H1 (cell line): ENCODE measurements at regions not wholly inside any gene's neighbourhood (a gene's known extent, or its start where the extent isn't known, plus 50 kb on each side); places are given as distances from the start of the nearest gene placed in this dataset.

Experiments
- CTCF ChIA-PET: fragments of 300-600 bp; sonication (Branson Sonifier 250); formaldehyde crosslinking; loops from one replicate; lab custom pipeline; 2021; ENCODE audit not compliant: partially characterized antibody; lab: Charles Lee
- POLR2A ChIA-PET: fragments of 300-600 bp; sonication (Branson Sonifier 250); formaldehyde crosslinking; loops from one replicate; lab custom pipeline; 2021; ENCODE audit warnings: inconsistent platforms; ENCODE audit not compliant: partially characterized antibody; lab: Charles Lee
- DNase-seq, 2 experiments: peaks; one replicate each; pipeline versions ENCODE4 v3.0.0 to v3.0.0-alpha.2; 2010 to 2022; ENCODE audit warnings: low spot score in 2 of 2, low read depth in 1 of 2, mixed read lengths in 1 of 2
- FAIRE-seq: peaks from 2 replicates; lab custom pipeline; 2011; peaks lifted over from hg19 to GRCh38; lab: Jason Lieb, UNC
- H2AFZ ChIP-seq: 2 replicates; pipeline ENCODE4 v1.8.1; 2012; ENCODE audit warnings: low read length, inconsistent platforms
- H2AK5ac ChIP-seq: 2 replicates; pipeline ENCODE4 v1.6.1; 2013; ENCODE audit warnings: low read depth, low read length
- H2BK120ac ChIP-seq: replicated peaks from 2 replicates; pipeline ENCODE3; 2013; ENCODE audit warnings: low read depth, low read length, inconsistent platforms
- H2BK12ac ChIP-seq: 2 replicates; pipeline ENCODE4 v1.6.1; 2013; ENCODE audit warnings: low read depth, low read length
- H2BK15ac ChIP-seq: 2 replicates; pipeline ENCODE4 v1.6.1; 2013; ENCODE audit warnings: low read length
- H2BK20ac ChIP-seq: 2 replicates; pipeline ENCODE4 v1.6.1; 2013; ENCODE audit warnings: low read length
- H2BK5ac ChIP-seq: 2 replicates; pipeline ENCODE4 v1.6.1; 2013; ENCODE audit warnings: low read depth, low read length
- H3K14ac ChIP-seq: 2 replicates; pipeline ENCODE4 v1.6.1; 2013; ENCODE audit warnings: inconsistent platforms; ENCODE audit not compliant: insufficient read length
- H3K18ac ChIP-seq: 2 replicates; pipeline ENCODE4 v1.6.1; 2013; ENCODE audit warnings: low read length; ENCODE audit errors: extremely low read depth
- H3K23ac ChIP-seq: 2 replicates; pipeline ENCODE4 v1.6.1; 2013; ENCODE audit warnings: inconsistent platforms; ENCODE audit not compliant: insufficient read length
- H3K23me2 ChIP-seq: 2 replicates; pipeline ENCODE4 v1.6.1; 2013; ENCODE audit warnings: low read depth, low read length
- H3K27ac ChIP-seq: 2 replicates; pipeline ENCODE4 v1.6.1; 2011; ENCODE audit warnings: low read depth, low read length, inconsistent platforms
- H3K27me3 ChIP-seq, 4 experiments: replicated peaks in 1 of 4; 1 replicate in 1 of 4; 2 replicates in 3 of 4; pipeline versions ENCODE4 v1.6.1 to v1.8.1; 2011 to 2013; ENCODE audit warnings: low read length in 3 of 4, mild to moderate bottlenecking in 3 of 4, inconsistent platforms in 2 of 4, mixed read lengths in 2 of 4, moderate library complexity in 1 of 4; ENCODE audit not compliant: control insufficient read depth in 3 of 4, insufficient read depth in 3 of 4; ENCODE audit errors: extremely low read depth in 1 of 4
- H3K36me3 ChIP-seq, 4 experiments: 2 replicates each; pipeline versions ENCODE4 v1.6.1 to v1.8.1; 2011 to 2013; ENCODE audit warnings: mild to moderate bottlenecking in 4 of 4, low read length in 3 of 4, moderate library complexity in 2 of 4, control low read depth in 1 of 4, inconsistent platforms in 1 of 4; ENCODE audit not compliant: insufficient read depth in 4 of 4, control insufficient read depth in 2 of 4
- H3K4ac ChIP-seq: replicated peaks from 2 replicates; pipeline ENCODE3; 2013; ENCODE audit warnings: low read length, low read depth, mixed read lengths, inconsistent platforms; ENCODE audit not compliant: insufficient read length
- H3K4me1 ChIP-seq, 4 experiments: replicated peaks in 1 of 4; 1 replicate in 1 of 4; 2 replicates in 3 of 4; pipeline versions ENCODE4 v1.6.1 to v1.8.1; 2011 to 2013; ENCODE audit warnings: low read length in 3 of 4, inconsistent platforms in 2 of 4, mixed read lengths in 1 of 4; ENCODE audit not compliant: insufficient read depth in 4 of 4, control insufficient read depth in 3 of 4
- H3K4me2 ChIP-seq, 2 experiments: 2 replicates each; pipeline versions ENCODE4 v1.6.1 to v1.8.1; 2011 to 2013; ENCODE audit warnings: low read depth in 2 of 2, low read length in 2 of 2, control low read depth in 1 of 2, inconsistent platforms in 1 of 2, mild to moderate bottlenecking in 1 of 2; ENCODE audit not compliant: insufficient read depth in 1 of 2
- H3K4me3 ChIP-seq, 4 experiments: fragments of 200-600, 300-600 bp in 1 of 4; sonication (generic), shearing (Covaris generic), sonication (Bioruptor Twin) in 1 of 4; 2 replicates each; pipeline versions ENCODE4 v1.5.1 to v1.8.1; 2011 to 2016; ENCODE audit warnings: low read length in 4 of 4, low read depth in 3 of 4, control low read depth in 2 of 4, inconsistent platforms in 2 of 4, mild to moderate bottlenecking in 2 of 4, mixed read lengths in 1 of 4, moderate library complexity in 1 of 4; ENCODE audit not compliant: insufficient read depth in 2 of 4; ENCODE audit errors: extremely low read depth in 1 of 4
- H3K56ac ChIP-seq: replicated peaks from 2 replicates; pipeline ENCODE3; 2013; ENCODE audit warnings: low read depth, mild to moderate bottlenecking, mixed read lengths, low read length, inconsistent platforms; ENCODE audit not compliant: insufficient read length
- H3K79me1 ChIP-seq: 2 replicates; pipeline ENCODE4 v1.6.1; 2013; ENCODE audit warnings: low read depth, low read length, control low read depth
- H3K79me2 ChIP-seq, 2 experiments: 2 replicates each; pipeline versions ENCODE4 v1.6.1 to v1.8.1; 2012 to 2013; ENCODE audit warnings: low read length in 2 of 2, mild to moderate bottlenecking in 2 of 2, inconsistent platforms in 1 of 2; ENCODE audit not compliant: insufficient read depth in 2 of 2, control insufficient read depth in 1 of 2
- H3K9ac ChIP-seq, 4 experiments: replicated peaks in 1 of 4; 1 replicate in 1 of 4; 2 replicates in 3 of 4; pipeline versions ENCODE4 v1.6.1 to v1.8.1; 2011 to 2013; ENCODE audit warnings: low read depth in 3 of 4, low read length in 3 of 4, control low read depth in 2 of 4, mild to moderate bottlenecking in 2 of 4, moderate library complexity in 2 of 4, inconsistent platforms in 1 of 4; ENCODE audit errors: extremely low read depth in 1 of 4
- H3K9me3 ChIP-seq, 2 experiments: 2 replicates each; pipeline versions ENCODE4 v1.6.1 to v1.8.1; 2012 to 2013; ENCODE audit warnings: mild to moderate bottlenecking in 2 of 2, moderate library complexity in 2 of 2, control low read depth in 1 of 2, inconsistent platforms in 1 of 2, low read depth in 1 of 2, low read length in 1 of 2, mixed read lengths in 1 of 2; ENCODE audit not compliant: insufficient read depth in 2 of 2
- H4K20me1 ChIP-seq, 2 experiments: replicated peaks in 1 of 2; 2 replicates each; pipeline versions ENCODE3 to v1.8.1; 2011 to 2013; ENCODE audit warnings: inconsistent platforms in 2 of 2, low read length in 2 of 2, mild to moderate bottlenecking in 1 of 2; ENCODE audit not compliant: insufficient read depth in 2 of 2, control insufficient read depth in 1 of 2
- H4K5ac ChIP-seq: 2 replicates; pipeline ENCODE4 v1.6.1; 2013; ENCODE audit warnings: low read length, low read depth, mixed read lengths, inconsistent platforms; ENCODE audit not compliant: insufficient read length
- H4K8ac ChIP-seq: 2 replicates; pipeline ENCODE4 v1.8.0; 2013; ENCODE audit warnings: mild to moderate bottlenecking, moderate library complexity, low read length, inconsistent platforms; ENCODE audit not compliant: insufficient read depth; ENCODE audit errors: extremely low read depth
- H4K91ac ChIP-seq: replicated peaks from 2 replicates; pipeline ENCODE3; 2013; ENCODE audit warnings: low read length, mixed read lengths, inconsistent platforms; ENCODE audit not compliant: insufficient read length
- BRCA1 ChIP-seq: IDR thresholded peaks from 2 replicates; pipeline ENCODE4 v1.6.1; 2012; ENCODE audit warnings: low read depth, low read length, improper control_type of control experiment
- FOSL1 ChIP-seq: IDR thresholded peaks from 2 replicates; pipeline ENCODE4 v1.6.1; 2011; ENCODE audit warnings: mild to moderate bottlenecking, low read depth, low read length, moderate library complexity; ENCODE audit not compliant: insufficient read depth
- JUN ChIP-seq: IDR thresholded peaks from 2 replicates; pipeline ENCODE4 v1.6.1; 2011; ENCODE audit warnings: low read depth, mild to moderate bottlenecking, improper control_type of control experiment, low read length
- KDM1A ChIP-seq: fragments of 200-600, 300-600 bp; sonication (generic); IDR thresholded peaks from 2 replicates; pipeline ENCODE4 v1.7.1; 2016; ENCODE audit warnings: mild to moderate bottlenecking, low read length, borderline replicate concordance
- MAFK ChIP-seq: IDR thresholded peaks from 2 replicates; pipeline ENCODE4 v1.6.1; 2012; ENCODE audit warnings: low read depth, mild to moderate bottlenecking, improper control_type of control experiment, low read length
- NANOG ChIP-seq: IDR thresholded peaks from 2 replicates; pipeline ENCODE4 v1.6.1; 2011; ENCODE audit warnings: low read length, low read depth, mild to moderate bottlenecking, inconsistent platforms; ENCODE audit not compliant: insufficient read depth, poor library complexity, severe bottlenecking
- RBBP5 ChIP-seq: IDR thresholded peaks from 2 replicates; pipeline ENCODE4 v1.7.1; 2012; ENCODE audit warnings: low read depth, mild to moderate bottlenecking, inconsistent platforms, low read length, moderate library complexity, borderline replicate concordance
- SAP30 ChIP-seq: fragments of 300-600 bp; sonication (generic); IDR thresholded peaks from 2 replicates; pipeline ENCODE4 v1.7.1; 2012; ENCODE audit warnings: low read length, moderate library complexity, mild to moderate bottlenecking, inconsistent platforms; ENCODE audit not compliant: insufficient read depth, insufficient replicate concordance
- SIN3A ChIP-seq, 2 experiments: IDR thresholded peaks in 1 of 2; conservative IDR thresholded peaks in 1 of 2; 2 replicates each; pipeline ENCODE4 v1.6.1; 2011 to 2012; ENCODE audit warnings: low read length in 2 of 2, improper control_type of control experiment in 1 of 2, low read depth in 1 of 2, mild to moderate bottlenecking in 1 of 2
- SRF ChIP-seq: IDR thresholded peaks from 2 replicates; pipeline ENCODE4 v1.6.1; 2011; ENCODE audit warnings: mild to moderate bottlenecking, low read depth, low read length, moderate library complexity
- SUZ12 ChIP-seq: fragments of 200-600 bp; sonication (generic); IDR thresholded peaks from 2 replicates; pipeline ENCODE4 v1.6.1; 2012; ENCODE audit warnings: mild to moderate bottlenecking, inconsistent platforms, low read length, moderate library complexity, mixed read lengths
- TAF7 ChIP-seq: optimal IDR thresholded peaks from 2 replicates; pipeline ENCODE3; 2011; ENCODE audit warnings: low read depth, mild to moderate bottlenecking, inconsistent platforms, low read length, moderate library complexity, borderline replicate concordance
- WGBS, 2 experiments: shearing (Covaris generic) in 1 of 2; methylation state at CpG; one replicate each; pipeline versions ENCODE4 v1.1.6 to v1.1.7; 2013 to 2015; ENCODE audit warnings: low lambda C conversion rate in 2 of 2, mixed read lengths in 2 of 2, inconsistent platforms in 1 of 2, low coverage in 1 of 2, missing lambda C conversion rate in 1 of 2; ENCODE audit not compliant: insufficient replicate concordance in 2 of 2, insufficient coverage in 1 of 2, insufficient read length in 1 of 2; ENCODE audit errors: extremely low coverage in 1 of 2, missing lambda C conversion rate in 1 of 2; 5-methylcytosine and 5-hydroxymethylcytosine counted together

DNA sequence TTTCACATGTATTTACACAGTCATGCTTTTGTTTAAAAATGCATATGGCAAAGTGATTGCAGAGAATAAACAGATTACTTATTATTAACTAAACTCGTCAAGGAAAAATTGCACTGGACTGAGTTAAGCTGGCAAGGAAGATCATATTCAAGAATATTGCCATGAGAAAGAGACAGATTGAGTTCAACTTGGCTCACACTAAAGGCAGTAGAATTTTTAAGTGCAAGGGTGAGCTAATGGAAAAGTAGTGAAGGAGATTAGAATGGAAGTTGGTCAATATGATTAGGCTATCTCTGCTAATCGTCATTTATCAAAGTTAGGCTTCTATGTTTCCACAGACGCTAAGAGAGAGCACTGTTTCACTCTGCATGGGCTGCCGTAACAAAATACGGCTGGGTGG is 557.6 kb downstream of the PRR16 start:
- Histone ChIP-seq H3K23ac (no peak overlapping the region), H4K91ac (no peak overlapping the region), H4K20me1 (no peaks in the 10 kb centered on the region), H3K9me3 (no peaks in the 10 kb centered on the region), H2BK12ac (no peak overlapping the region), H2BK20ac (no peak overlapping the region), H4K5ac (no peak overlapping the region), H3K18ac (no peak overlapping the region), H3K23me2 (no peaks in the 10 kb centered on the region), H3K27me3 (no peaks in the 10 kb centered on the region), H3K4me2 (no peak overlapping the region), H3K27ac (no peak overlapping the region), H3K14ac (no peak overlapping the region), H3K4me1 (no peaks in the 10 kb centered on the region), H3K56ac (no peak overlapping the region), H2AK5ac (no peak overlapping the region), H2AFZ (peak overlapping the region; percentile 8; the same call in 1 of the 2 replicates), H3K4ac (no peak overlapping the region), H3K79me1 (no peaks in the 10 kb centered on the region), H3K9ac (no peak overlapping the region), H3K36me3 (no peaks in the 10 kb centered on the region), H4K8ac (no peak overlapping the region), H2BK15ac (no peak overlapping the region), H2BK5ac (no peak overlapping the region), H2BK120ac (no peak overlapping the region), H3K79me2 (no peaks in the 10 kb centered on the region), H3K4me3 (no peak overlapping the region)
- ChIA-PET POLR2A (no interaction called here), CTCF (interaction anchor here (1.2 kb wide), 1 partner anchor 8 kb away, joined by 4 read pairs; no protein-coding TSS in a partner anchor)
- WGBS, 2 experiments, result 95% methylated on average over 5 of the region's 5 CpGs; no CpG with 5 or more reads in 1 of the 2 experiments
- DNase-seq (no peak), FAIRE-seq (no peak)
- TF ChIP-seq NANOG (no peak), FOSL1 (no peak), SAP30 (no peak), SIN3A (conservative IDR thresholded peaks at IDR 0.05 in 1 of 2, IDR thresholded peaks at IDR 0.05 in 1 of 2; ENCODE audit: low read depth in 1 of 2, low read length in 2 of 2) (no peak), SUZ12 (no peak), BRCA1 (no peak), SRF (no peak), KDM1A (no peak), MAFK (no peak), JUN (no peak), TAF7 (no peak), RBBP5 (no peak)
